Suppressor macrophage (primary cell): ENCODE measurements at regions not wholly inside any gene's neighbourhood (a gene's known extent, or its start where the extent isn't known, plus 50 kb on each side); places are given as distances from the start of the nearest gene placed in this dataset.
A peak's percentile ranks its signal among the peaks of the same experiment; 100 is the strongest.

Experiments used
- DNase-seq, 4 experiments: peaks; one replicate each; pipeline ENCODE4 v3.0.0-alpha.2; 2020 to 2022

DNA sequence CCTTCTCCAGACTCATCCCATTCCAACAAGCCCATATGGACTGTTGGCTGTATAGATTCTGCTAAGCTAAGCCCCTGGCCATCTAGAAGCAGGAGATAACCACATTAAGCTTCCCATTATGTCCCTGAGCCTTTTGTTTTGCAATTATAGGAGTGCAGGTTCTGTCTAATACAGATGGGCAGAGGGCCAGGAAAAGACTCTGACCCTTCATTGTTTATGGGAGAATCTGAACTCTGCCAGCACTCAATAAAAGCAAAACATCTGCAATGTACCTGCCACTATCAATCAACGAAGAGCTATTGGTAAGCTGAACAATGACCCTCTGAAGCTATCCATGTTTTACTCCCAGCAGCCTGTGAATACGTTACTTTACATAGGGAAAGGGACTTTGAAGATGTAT lies 207.3 kb upstream of the CLNK start:
- no peak for DNase-seq

DNA sequence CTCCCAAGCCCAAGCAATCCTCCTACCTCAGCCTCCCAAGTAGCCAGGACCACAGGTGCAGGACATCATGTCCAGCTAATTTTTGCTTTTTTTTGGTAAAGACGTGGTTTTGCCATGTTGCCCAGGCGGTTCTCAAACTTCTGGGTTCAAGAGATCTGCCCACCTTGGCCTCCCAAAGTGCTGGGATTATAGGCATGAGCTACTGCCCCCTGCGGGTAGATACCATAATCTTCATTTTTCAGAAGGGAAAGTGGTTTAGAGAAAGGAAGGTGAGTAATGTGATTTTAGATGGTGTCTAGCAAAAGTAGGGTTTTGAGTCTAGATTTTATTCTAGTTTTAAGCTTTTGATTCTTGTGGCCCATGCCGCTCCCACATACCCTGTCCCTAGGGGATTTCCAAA lies 205.3 kb upstream of the CLNK start:
- DNase-seq: no peak

DNA sequence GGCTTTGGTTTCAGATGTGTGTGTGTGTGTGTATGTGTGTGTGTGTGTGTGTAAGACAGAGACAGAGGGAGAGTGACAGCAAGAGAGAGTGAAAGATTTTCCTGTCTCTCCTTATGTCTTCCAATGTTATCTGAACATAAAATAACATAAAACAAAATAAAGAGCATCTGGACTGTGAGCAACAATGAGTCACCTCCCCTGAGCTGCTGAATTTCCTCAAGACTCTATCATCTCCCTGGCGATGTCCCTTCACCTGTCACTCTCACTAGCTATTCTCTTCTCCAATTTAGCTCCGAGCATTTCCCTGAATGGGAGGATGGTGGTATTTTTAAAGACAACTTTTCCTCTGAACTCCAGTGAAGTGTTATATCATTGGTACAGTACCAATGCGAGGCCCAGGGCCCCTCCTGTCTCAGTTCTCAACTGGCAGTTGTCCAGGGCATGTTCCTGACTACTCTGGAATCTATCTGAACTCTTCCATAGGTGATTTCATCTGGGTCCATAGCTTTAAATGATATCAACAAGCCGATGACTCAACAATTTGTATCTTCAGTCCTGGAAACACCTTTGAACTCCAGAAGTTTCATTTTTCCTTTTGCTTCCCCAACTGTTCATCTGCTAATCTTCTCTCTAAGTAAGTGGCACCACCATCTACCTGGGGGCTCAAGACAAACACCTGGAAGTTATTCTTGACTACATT lies 195.0 kb upstream of the CLNK start:
- DNase-seq: no peak

DNA sequence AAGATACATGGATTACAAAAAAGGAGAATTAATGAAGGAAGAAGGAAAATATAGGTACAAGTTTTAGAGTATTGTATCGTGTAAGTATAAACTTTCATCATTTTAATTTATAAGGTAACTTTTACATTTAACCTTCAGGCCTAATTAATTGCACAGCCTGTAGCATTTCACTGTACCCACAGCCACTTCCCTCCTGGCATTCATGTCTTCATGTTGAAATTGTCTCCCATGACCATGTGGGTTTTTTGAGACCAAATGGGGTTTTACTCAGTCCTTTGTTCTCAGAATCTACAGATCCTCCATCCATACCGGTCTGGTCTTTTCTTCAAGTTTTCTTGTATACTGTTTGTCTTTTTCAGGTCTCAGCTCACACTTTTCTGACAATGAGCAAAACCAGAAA lies 194.3 kb upstream of the CLNK start:
- DNase-seq: no peak

DNA sequence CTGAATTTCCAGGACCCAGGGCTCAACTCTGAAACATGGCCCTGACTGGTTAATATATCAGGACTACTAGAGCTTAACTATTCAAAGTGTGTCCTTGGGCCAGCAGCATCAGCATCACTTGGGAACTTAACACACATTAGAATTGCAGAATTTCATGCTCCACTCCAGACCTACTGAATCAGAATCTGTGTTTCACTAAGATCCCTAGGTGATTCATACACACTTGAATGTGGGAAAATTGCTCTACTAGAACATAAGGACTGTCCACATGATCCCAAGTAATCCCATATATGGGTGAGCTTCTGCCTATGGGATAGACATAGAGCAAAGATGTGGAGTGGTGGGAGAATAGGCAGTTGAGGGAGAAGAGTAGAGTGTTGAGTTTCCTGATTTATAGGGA lies 192.5 kb upstream of the CLNK start:
- no peak for DNase-seq

DNA sequence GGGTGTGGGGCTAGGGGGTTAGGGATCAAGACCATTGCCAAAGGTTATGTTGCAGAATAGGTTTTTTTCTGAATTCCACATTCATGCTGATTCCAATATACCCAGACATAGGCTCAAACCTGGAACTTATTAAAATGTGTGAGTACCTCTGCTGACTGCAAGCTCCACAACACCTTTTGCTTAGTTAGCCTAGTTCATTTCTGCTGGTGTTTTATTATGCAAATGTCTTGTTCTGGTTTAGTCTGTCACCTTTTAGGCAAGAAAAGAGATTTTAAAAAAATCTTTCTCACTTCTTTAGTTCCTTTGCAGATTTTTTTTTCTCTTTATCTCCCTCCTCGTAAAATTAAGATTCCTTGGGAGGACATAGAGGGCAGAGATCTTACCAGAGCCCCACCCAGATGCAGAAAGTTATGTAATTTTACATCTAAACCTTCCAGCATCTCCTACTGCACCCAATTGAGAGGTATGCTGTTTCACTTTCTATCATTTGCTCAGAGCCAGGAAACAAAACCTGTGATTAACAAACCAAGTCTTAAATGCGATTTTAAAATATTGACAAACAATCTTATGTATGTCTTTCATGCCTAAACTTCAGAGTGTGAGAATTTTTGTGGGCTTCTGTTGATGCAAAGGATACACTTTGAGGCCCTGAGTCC lies 190.7 kb upstream of the CLNK start:
- no peak for DNase-seq

DNA sequence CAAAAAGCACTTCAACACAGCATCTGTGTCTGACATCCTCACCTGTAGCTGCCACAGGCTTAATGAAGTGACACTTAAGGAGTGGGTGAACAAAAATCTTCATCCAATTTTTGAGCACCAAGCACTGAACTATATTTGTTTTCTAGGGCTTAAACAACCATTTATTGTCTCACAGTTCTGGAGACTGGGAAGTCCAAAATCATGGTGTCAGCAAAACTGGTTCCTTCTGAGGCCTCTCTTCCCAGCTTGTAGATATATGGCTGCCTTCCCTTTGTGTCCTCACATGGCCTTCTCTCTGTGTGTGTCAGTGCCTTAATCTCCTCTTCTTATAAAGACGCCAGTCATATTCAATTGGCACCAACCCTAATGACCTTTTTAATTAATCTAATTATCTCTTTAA lies 189.2 kb upstream of the CLNK start:
- DNase-seq: peak in 2 of 4 experiments; percentile 11 to 36

DNA sequence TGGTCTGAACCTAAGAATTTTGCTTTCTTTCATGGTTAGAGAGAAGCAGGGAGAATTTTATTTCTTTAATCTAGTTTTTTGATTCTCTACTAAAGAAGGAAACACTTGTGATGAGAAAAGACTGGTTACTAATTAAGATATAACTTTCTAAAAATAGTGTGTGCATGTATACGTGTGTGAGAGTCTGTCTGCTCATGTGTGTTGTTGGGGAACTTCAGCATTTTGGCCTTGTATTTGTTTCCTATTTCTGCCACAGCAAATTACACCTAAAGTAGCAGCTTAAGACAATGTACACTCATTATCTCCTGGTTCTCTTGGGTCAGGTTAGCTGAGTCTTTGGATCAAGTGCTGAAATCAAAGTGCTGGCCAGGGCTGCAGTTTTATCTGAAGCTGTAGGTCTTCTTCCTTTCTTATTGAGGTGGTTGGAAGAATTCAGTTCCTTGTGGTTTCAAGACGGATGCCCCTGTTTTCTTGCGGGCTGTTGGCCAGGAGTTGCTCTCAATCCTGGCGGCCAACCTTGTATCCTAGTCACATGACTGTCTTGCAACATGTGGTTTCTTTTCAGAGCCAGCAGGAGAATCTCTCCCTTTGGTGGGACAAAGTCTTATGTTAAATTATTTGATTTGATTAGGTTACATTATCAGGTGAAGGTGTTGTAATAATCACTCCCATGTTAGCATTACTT lies 188.4 kb upstream of the CLNK start:
- DNase-seq: no peak

DNA sequence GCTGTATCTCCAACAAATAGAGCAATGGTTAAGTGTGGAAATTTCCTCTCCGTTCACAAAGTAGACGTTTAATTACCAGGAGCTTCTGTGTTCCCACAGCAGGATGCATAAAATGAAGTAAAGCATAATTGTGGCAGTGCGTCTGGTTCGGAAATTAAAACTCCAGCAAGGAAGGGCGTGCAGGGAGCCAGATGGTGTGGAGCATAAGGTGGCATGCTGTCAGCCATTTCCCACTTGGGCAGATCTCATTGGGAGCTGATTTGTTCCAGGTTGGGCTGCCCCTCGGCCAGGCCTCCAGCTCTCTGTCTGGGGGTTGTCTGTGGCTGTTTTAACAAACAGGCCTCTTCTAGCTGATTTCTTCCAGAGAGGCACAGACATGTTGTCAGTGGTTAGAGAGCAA lies 182.1 kb upstream of the CLNK start:
- no peak for DNase-seq

DNA sequence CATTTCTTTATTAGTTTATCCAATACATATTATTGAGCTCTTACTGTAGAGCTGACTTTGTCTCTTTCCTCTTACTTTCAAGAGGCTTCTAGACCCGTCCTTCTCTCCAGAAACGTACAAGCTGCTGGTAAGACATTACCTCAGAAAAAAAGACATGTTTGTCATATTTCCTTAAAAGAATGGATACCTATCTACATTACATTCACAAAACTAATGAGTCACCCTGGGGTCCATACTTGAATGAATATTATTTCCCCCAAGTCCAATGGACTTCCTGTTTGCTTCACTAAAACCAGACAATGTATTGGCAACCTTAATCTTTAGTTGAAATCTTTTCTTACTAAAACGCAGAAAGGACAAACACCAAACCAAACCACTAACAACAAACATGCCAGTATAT lies 176.5 kb upstream of the CLNK start:
- DNase-seq: no peak

DNA sequence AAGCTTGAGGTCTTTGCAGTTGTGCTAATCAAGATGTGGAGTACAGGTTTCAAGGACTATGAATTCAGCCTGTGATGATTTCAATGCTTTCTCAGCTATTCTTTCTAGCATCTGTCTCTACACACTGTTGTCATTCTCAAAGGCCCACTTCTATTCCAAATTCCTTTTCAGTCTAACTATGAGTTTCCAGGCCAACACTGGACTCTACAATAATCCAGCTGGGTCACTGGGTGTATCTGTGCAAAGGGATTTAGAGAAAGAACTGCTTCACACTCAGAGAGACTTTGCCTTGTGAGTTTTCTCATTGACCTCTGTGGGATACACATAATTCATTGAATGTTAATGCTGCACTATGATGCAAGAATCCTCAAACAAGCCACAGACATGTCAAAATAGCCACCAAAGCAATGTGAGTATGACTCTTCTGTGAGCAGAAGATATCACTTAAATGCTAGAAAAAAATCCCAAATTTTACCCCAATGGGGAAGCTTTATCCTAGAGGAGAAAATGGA lies 171.8 kb upstream of the CLNK start:
- no peak for DNase-seq

DNA sequence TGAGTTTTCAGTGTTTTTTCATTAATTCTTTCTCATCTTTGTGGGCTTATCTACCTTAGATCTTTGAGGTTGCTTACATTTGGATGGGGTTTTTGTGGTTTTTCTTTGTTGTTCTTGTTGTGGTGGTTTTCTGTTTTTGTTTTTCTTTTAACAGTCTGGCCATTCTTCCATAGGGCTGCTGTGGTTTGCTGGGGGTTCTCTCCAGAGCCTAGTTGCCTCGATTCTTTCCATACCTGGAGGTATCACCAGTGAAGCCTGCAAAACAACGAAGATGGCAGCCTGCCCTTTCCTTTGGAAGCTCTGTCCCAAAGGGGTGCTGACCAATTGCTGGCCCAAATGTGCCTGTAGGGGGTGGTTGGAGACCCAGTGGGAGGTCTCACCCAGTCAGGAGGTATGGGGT lies 168.6 kb upstream of the CLNK start:
- no peak for DNase-seq

DNA sequence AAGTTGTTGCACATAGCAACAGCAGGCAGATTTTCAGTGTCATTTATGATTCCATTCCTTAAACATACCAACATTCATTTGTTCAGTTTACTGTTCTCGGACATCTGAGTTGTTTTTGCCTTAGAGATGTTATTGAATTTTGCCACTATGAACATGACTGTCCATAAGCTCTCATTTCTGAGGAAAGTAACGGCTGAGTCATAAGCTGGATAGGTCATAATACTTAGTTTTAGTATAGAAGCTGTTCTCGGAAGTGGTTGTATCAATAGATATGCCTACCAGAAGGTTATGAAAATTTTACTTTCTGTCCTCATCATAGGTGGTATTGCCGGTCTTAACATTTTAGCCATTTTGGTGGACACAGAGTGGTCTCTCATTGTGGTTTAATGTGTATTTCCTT lies 157.1 kb upstream of the CLNK start:
- no peak for DNase-seq

DNA sequence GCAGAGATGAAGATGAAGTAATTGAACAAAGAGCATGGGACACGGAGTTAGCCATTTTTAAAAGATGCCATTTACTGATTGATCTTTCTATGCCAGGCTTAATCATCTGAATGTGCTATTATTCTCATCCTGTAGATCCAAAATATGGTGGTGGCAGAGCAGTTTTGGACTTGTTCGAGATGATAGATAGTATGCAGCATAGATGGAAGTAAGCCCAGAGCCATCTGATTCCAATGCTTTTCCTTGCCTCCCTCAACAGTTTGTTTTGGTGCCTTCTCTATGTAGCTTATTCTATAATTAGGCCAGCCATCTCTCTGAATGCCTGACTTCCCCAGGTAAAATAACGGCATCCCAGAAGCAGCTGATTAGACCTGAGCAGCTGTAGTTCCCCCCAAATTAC lies 152.6 kb upstream of the CLNK start:
- DNase-seq: no peak

DNA sequence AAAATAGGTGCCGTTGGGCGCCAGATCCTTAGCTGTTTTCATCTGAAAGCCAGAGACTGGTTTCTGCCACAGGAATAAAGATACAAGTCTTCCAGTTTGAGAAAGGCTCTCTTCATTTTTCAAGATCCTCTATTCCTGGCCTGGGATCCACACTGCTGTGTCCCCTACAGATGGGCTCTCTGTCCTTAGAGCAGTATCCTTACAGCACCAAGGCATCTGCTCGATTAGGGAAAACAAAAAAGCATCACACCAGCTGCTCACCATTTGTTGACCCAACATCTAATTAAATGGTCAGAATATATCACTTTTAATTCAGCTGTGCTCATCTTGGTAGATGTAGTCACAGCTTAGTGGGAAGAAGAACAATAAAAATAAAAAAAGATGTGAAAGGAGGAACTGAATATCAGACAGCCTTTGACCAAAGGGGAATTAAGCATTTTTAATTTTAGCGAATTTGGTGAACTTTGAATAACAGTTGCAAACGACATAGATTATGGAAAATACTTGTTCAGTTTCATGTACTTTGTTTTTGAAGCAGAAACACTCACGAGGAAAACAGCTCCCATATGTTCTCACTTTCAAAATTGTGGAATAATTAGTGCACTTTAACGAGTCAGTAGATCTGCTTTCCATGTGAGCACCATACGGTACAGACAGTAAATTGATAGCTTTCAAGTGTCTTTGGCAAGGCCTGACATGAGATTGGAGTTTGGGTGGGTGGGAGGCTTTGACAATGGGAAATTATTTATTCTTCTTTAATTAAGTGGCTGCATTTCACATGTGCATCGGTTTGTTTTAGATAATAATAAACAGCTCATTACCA lies 148.4 kb upstream of the CLNK start:
- peak in 2 of 4 experiments; percentile 2 to 23 for DNase-seq

DNA sequence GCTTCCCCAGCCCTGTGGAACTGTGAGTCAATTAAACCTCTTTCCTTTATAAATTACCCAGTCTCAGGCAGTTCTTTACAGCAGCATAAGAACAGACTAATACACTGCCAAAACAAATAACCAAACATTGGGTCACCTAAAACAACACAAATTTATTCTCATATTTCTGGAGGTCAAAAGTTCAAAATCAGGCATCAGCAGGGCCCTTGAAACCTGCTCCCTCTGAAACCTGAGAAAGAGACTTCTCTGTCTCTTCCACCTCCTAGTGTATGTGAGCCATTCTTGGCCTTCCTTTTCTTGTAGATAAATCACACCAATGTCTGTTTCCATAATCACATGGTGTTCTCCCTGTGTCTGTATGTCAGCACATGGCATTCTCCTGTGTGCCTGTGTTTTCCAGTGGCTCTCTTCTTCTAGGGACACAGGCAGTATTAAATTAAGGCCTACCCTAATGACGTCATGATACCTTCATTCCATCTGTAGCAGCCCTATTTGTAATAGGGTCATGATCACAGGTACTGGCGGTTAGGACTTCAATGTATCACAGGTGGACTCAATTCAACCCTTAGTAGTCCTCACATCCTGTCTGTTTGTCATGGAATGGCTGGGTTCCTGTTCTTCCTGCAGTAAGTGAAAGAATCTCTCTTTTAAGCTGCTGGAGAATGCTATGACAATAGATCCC lies 147.3 kb upstream of the CLNK start:
- no peak for DNase-seq

DNA sequence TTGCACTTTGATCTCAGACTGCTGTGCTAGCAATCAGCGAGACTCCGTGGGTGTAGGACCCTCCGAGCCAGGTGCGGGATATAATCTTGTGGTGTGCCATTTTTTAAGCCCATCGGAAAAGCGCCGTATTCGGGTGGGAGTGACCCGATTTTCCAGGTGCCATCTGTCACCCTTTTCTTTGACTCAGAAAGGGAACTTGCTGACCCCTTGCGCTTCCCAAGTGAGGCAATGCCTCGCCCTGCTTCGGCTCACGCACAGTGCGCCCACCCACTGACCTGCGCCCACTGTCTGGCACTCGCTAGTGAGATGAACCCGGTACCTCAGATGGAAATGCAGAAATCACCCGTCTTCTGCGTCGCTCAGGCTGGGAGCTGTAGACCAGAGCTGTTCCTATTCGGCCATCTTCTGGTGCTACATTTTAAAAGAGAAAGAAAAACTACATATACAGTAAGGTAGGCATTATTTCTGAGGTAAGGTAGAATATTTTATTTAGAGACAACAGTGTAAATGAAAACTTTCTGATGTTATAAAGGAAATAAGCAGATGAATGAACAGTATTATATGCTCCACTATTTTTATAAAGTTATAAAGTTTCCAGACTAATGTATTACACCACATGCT lies 144.5 kb upstream of the CLNK start:
- DNase-seq: peak in 1 of 4 experiments; percentile 8

DNA sequence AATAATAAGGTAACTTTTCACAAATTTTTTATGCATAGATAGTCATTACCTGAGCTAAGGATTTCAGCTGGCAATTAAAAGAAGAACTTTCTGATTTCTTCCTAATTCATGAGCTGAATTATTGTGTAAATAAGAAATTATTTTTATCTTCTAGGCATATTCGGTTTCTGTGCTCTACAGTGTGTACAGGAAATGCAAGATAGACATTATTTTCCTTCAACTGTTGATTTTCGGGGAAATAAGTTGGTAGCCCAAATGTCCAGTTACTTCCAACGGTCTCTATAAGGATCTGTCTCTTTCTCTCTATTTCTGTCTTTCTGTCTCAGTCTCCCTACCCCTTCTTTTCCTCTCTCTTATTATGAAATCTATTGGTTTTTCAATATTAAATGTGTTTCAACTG lies 137.3 kb upstream of the CLNK start:
- DNase-seq: no peak

DNA sequence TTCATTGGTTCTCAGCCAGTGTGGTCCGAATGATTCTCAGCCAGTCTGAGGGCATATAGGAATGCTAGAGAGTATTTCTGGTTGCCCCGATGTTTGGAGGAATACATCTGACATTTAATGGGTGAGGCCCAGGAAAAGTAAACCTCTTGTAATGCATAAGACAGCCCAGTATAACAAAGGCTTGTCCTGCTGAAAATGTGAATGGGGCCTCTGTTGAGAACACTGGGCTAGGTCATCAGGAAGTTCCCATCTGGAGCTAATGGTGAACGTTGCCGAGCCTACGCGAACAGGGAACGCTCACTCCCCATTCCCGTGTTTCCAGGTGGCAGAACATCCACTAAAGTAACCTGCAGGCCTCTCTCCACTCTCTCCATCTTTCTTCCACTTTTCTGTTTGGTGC lies 132.0 kb upstream of the CLNK start:
- DNase-seq: no peak

DNA sequence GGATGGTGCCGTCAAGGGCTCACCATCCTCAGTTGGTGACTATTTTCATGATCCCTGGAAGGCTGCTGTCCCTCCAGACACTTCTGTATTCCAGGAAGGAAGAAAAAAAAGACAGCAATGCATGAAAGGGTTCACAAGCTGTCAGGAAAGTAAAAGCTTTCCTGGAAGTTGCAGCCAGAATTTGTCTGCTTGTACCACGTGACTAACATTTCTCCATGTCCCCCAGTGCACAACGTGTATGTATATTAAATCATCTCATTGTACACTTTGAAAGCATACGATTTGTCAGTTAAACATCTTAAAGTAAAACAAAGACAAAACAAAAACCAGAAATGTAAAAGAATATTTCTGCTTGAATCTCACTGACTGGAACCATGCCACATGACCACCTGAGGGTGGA lies 127.4 kb upstream of the CLNK start:
- DNase-seq: no peak

DNA sequence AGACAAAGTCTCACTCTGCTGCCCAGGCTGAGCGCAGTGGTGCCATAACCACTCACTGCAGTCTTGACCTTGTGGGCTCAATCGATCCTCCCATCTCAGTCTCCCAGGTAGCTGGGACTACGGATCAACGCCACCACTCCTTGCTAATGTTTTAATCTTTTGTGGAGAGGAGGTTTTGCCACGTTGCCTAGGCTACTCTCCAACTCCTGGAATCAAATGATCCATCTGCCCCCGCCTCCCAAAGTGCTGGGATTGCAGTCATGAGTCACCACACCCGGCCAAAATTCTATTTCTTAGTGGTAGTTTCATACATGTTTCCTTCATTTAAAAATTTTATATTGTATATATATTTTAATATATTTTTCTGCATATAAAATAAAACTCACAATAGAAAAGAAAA lies 125.8 kb upstream of the CLNK start:
- no peak for DNase-seq

DNA sequence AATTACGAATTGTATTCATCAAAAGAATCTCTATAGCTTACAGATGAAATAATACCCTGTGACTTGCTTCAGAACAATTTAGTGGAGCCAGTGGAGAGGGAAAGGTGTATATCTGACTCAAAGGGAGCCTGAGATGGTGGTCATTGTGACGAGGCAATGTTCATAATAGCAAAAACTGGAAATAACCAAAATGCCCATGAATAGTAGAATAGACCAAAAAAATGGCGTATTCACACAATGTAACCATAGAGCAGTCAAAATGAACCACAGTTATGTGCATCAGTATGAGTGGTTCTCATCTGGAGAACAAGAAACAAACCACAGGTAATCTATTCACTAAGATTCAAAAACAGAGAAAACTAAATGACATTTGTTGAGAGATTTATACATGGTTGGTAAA lies 125.3 kb upstream of the CLNK start:
- DNase-seq: no peak
